ENCODE measurements at regions not wholly inside any gene's neighbourhood (a gene's known extent, or its start where the extent isn't known, plus 50 kb on each side); places are given as distances from the start of the nearest gene placed in this dataset.

DNA sequence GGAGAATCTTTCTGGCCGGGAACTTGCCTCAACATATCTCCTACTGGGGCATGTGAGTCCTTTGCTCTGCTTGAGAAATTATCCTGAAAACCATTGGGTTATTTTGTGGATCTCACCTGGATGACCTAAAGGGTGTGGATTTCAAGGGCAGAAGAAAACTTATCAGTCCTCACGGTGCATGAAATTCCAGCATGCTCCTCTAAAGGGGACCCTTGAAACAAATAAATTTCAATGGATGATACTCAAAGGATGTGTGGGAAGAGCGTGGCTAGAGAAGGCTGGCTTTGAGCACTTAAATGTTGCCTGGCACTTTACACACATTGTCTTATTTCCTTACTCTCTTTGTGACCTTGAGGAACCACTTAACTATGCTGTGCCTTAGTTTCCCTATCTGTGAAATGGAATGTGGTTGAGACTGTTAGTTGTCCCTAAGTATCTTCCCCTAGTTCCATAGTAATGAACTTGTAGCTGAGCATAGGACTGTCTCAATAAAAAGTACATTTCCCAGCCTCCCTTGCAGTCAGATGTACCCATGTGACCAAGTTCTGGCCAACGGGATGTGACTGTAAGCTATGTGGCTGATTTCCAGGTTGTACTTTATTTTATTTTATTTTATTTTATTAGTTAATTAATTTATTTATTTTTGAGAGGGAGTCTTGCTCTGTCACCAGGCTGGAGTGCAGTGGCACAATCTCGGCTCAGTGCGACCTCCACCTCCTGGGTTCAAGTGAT is 81.9 kb upstream of the PTPN1 start:
- Mint-ChIP-seq H3K27ac (no peak overlapping the region), H3K4me1 (no peaks in the 10 kb centered on the region), H3K27me3 (peaks cover 22% of the 10 kb centered on the region), H3K36me3 (peaks cover 4% of the 10 kb centered on the region), H3K4me3 (peak overlapping the region in 1 of 4 donors; percentile 28), H3K9me3 (peaks cover 0 to 2% (median 0%) of the 10 kb centered on the region in 3 donors)

GRCh38 chr20:50429412-50429811 is 80.8 kb upstream of the PTPN1 start:
- H3K27me3 Mint-ChIP-seq, result peaks cover 19% of the 10 kb centered on the region
- H3K27ac Mint-ChIP-seq, result no peak overlapping the region
- H3K36me3 Mint-ChIP-seq, result peaks cover 4% of the 10 kb centered on the region
- H3K4me3 Mint-ChIP-seq, result no peak overlapping the region
- peaks cover 0 to 2% (median 0%) of the 10 kb centered on the region in 3 donors for H3K9me3 Mint-ChIP-seq
- H3K4me1 Mint-ChIP-seq, result no peaks in the 10 kb centered on the region

DNA sequence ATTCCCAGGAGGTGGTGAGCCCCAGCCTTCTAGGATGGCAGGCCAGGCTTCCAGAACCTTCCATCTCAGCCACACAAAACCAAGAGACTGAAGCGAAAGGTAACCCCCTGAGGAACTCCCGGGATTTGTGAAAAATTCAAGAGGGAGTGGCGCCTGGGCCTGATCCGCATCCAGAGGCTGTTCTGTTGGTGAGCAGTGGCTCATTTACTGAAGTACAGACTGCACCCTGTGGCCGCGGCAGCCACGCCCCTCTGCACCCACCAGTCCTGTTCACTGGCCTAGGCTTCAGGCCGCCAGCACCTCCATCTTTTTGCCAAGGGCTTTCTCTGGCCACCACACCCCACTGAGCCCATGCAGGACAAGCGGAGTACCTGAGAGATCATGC is 79.1 kb upstream of the PTPN1 start:
- no peak overlapping the region for H3K4me3 Mint-ChIP-seq
- H3K27me3 Mint-ChIP-seq, result peaks cover 16% of the 10 kb centered on the region
- H3K27ac Mint-ChIP-seq, result no peak overlapping the region
- H3K4me1 Mint-ChIP-seq, result no peaks in the 10 kb centered on the region
- no peaks in the 10 kb centered on the region for H3K9me3 Mint-ChIP-seq
- H3K36me3 Mint-ChIP-seq, result peaks cover 4% of the 10 kb centered on the region

- Mint-ChIP-seq H3K9me3 (no peaks in the 10 kb centered on the region), H3K27me3 (peaks cover 14% of the 10 kb centered on the region), H3K27ac (no peak overlapping the region), H3K4me1 (no peaks in the 10 kb centered on the region), H3K36me3 (peaks cover 4% of the 10 kb centered on the region), H3K4me3 (no peak overlapping the region)
Observed at GRCh38 chr20:50433001-50433761, 77.0 kb upstream of the PTPN1 start.

GRCh38 chr20:50434321-50434652 is 75.9 kb upstream of the PTPN1 start:
- H3K9me3 Mint-ChIP-seq, result no peaks in the 10 kb centered on the region
- H3K4me1 Mint-ChIP-seq, result no peaks in the 10 kb centered on the region
- H3K27me3 Mint-ChIP-seq, result peaks cover 14% of the 10 kb centered on the region
- H3K36me3 Mint-ChIP-seq, result peaks cover 4% of the 10 kb centered on the region
- no peak overlapping the region for H3K4me3 Mint-ChIP-seq
- H3K27ac Mint-ChIP-seq, result no peak overlapping the region

GRCh38 chr20:50434653-50435396 is 75.4 kb upstream of the PTPN1 start:
- no peaks in the 10 kb centered on the region for H3K9me3 Mint-ChIP-seq
- H3K36me3 Mint-ChIP-seq, result peaks cover 4% of the 10 kb centered on the region
- H3K4me3 Mint-ChIP-seq, result no peak overlapping the region
- no peaks in the 10 kb centered on the region for H3K4me1 Mint-ChIP-seq
- H3K27ac Mint-ChIP-seq, result no peak overlapping the region
- H3K27me3 Mint-ChIP-seq, result peaks cover 10% of the 10 kb centered on the region

- H3K36me3 Mint-ChIP-seq, result peaks cover 4% of the 10 kb centered on the region
- H3K27me3 Mint-ChIP-seq, result peaks cover 10% of the 10 kb centered on the region
- H3K27ac Mint-ChIP-seq, result no peak overlapping the region
- no peaks in the 10 kb centered on the region for H3K9me3 Mint-ChIP-seq
- H3K4me1 Mint-ChIP-seq, result no peaks in the 10 kb centered on the region
- H3K4me3 Mint-ChIP-seq, result no peak overlapping the region
Observed at GRCh38 chr20:50435397-50436051, 74.7 kb upstream of the PTPN1 start.

DNA sequence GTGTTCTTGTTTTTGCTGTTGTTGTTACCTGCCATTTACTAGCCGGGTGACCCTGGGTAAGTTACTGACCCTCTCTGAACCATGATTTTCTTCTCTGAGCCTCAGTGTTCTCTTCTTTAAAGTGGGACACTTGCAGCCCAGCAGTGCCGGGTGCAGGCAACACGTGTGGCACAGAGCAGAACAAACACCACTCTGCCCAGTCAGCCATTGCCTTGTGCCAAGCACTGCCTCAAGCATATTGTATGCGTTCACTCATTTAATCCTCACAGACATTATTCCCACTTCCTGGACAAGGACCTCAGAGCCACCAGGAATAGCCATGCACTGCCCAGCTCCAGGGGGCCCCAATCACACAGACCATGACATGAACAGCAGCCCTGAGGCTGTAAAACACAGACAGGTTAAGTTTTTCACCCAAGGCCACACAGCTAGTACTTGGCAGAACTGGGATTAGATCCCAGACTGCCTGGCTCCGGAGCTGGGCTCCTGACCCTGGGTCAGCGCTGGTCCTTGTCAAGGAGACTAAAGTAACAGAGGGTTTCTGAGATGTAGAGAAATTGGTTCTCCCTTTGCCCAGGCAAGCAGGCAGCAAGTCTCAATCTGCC is 74.0 kb upstream of the PTPN1 start:
- Mint-ChIP-seq H3K4me1 (no peaks in the 10 kb centered on the region), H3K27ac (no peak overlapping the region), H3K9me3 (no peaks in the 10 kb centered on the region), H3K36me3 (peaks cover 4% of the 10 kb centered on the region), H3K27me3 (peaks cover 10% of the 10 kb centered on the region), H3K4me3 (no peak overlapping the region)

GRCh38 chr20:50436696-50437095 is 73.5 kb upstream of the PTPN1 start:
- Mint-ChIP-seq H3K27me3 (peaks cover 5% of the 10 kb centered on the region), H3K27ac (no peak overlapping the region), H3K4me3 (no peak overlapping the region), H3K4me1 (no peaks in the 10 kb centered on the region), H3K36me3 (peaks cover 4% of the 10 kb centered on the region), H3K9me3 (no peaks in the 10 kb centered on the region)

- Mint-ChIP-seq H3K4me3 (no peak overlapping the region), H3K36me3 (no peaks in the 10 kb centered on the region), H3K4me1 (no peaks in the 10 kb centered on the region), H3K27me3 (no peaks in the 10 kb centered on the region), H3K27ac (no peak overlapping the region), H3K9me3 (no peaks in the 10 kb centered on the region)
Observed at GRCh38 chr20:50438986-50439407, 71.2 kb upstream of the PTPN1 start.

DNA sequence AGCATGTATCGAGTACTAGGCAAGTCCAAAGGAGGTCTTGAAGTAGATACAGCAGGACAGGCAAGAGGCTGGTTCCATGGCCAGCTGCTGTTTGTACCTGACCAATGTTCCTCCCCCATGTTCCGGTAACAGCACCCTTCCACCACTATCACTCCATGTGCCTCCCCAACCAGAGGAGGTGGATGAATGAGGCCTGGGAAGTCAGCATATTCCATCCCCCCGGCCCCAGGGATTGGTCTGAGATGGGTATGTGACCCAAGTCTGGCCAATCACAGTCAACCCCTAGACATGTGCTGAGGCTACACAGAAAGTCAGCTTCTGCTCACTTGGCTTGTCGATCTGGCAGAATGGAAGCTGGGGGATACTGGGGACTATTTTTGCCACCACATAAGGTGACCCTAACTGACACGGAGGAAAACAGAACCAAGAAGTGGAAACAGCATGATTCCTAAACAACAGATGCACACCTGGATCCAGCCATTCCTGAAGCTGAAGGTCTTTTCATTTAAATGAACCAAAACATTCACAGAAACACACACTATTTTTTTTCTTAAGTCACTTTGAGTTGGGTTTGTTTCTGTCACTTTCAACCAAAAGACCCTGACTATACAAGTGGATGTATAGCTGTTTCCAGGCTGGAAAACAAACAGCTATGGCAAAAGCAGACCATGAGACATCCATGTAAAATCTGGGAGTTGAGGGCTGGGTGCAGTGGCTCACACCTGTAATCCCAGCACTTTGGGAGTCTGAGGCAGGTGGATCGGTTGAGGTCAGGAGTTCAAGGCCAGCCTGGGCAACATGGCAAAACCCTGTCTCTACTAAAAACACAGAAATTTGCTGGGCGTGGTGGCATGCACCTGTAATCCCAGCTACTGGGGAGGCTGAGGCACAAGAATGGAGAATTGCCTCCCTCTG is 70.4 kb upstream of the PTPN1 start:
- no peak overlapping the region for H3K4me3 Mint-ChIP-seq
- H3K36me3 Mint-ChIP-seq, result no peaks in the 10 kb centered on the region
- no peaks in the 10 kb centered on the region for H3K4me1 Mint-ChIP-seq
- H3K27ac Mint-ChIP-seq, result peak overlapping the region in 1 of 3 donors; percentile 53
- peaks cover 3% of the 10 kb centered on the region for H3K27me3 Mint-ChIP-seq
- H3K9me3 Mint-ChIP-seq, result no peaks in the 10 kb centered on the region

DNA sequence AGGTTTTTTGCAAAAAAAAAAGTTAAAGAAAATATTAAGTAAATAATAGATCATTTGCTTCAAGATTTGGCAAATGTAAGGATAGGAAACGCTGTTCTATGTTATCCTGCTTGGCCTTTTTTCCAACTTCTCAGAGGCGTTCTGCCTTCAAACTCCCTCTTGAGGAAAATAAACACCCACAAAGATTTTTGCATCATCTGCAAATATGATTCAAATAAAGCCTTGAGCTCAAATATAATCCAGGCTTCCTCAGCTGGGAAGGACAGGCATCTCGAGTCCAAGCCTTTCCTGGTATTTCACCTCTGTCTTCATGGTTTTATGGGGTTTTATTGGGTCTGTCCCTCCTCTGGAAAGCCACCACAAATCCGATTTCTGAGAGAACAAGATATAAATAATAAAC is 67.7 kb upstream of the PTPN1 start:
- Mint-ChIP-seq H3K9me3 (peaks cover 0 to 4% (median 2%) of the 10 kb centered on the region in 3 donors), H3K4me3 (no peak overlapping the region), H3K36me3 (peaks cover 1% of the 10 kb centered on the region), H3K27ac (no peak overlapping the region), H3K27me3 (peaks cover 3% of the 10 kb centered on the region), H3K4me1 (no peaks in the 10 kb centered on the region)

DNA sequence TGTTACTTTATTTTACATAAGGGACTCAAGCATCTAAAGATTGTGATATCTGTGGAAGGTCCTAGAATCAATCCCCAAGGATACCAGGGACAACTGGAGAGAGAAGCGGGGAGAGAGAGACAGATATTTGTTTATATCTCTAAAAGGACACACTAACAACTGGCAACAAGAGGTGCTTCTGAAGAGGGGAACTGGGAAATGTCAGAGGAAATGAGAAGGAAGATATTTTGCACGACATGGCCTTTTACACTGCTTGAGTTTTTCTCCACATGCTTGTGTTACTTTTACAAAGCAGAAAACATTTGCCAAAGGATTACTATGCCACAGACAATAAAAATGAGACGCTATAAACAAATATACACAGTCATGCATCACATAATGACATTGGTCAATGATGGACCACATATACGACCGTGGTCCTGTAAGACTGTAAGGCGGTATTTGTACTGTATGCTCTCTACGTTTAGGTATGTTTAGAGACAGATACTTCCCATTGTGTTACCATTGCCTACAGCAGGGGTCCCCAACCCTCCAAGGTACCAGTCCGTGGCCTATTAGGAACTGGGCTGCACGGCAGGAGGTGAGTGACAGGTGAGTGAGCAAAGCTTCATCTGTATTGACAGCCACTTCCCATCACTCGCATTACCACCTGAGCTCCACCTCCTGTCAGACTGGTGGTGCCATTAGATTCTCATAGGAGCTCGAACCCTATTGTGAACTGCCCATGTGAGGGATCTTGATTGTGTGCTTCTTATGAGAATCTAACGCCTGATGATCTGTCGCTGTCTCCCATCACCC is 64.6 kb upstream of the PTPN1 start:
- H3K27ac Mint-ChIP-seq, result no peak overlapping the region
- H3K4me3 Mint-ChIP-seq, result no peak overlapping the region
- peaks cover 0 to 2% (median 0%) of the 10 kb centered on the region in 3 donors for H3K4me1 Mint-ChIP-seq
- H3K27me3 Mint-ChIP-seq, result peaks cover 17% of the 10 kb centered on the region
- peaks cover 3% of the 10 kb centered on the region for H3K36me3 Mint-ChIP-seq
- peaks cover 0 to 5% (median 3%) of the 10 kb centered on the region in 3 donors for H3K9me3 Mint-ChIP-seq

Measured in IgD-negative memory B cell (primary cell).